ENCODE measurements at regions not wholly inside any gene's neighbourhood (a gene's known extent, or its start where the extent isn't known, plus 50 kb on each side); places are given as distances from the start of the nearest gene placed in this dataset.
A peak's percentile ranks its signal among the peaks of the same experiment; 100 is the strongest.

DNA sequence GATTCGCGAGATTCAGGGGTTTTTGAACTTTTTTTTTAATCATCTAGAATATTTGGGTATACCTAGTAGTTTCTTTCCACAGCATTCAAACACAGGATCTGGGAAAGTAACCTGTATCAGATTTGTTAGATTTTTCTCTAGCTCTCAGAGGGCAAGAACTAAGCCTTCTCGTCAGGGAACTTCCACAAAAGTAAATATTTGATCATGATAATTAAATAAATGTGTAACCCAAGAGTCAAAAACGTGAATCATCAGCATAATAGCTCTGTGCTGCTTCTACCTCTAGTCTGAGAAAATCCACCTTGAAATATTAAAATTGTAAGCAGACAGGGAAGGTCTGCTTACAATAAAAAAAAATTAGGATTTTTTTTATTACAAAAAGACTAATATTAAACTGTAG lies 225.7 kb upstream of the SPOPL start:
- TF ChIP-seq JUNB (IDR thresholded peaks at IDR 0.05; ENCODE audit: unreplicated experiment) (no peak), ZNF331 (CRISPR knock-in tag; IDR thresholded peaks at IDR 0.05; ENCODE audit: low read depth) (no peak)
- H3F3A ChIP-seq (replicated peaks; ENCODE audit: low read depth) = no peaks in the 10 kb centered on the region; the same call in 1 of the 2 replicates
- H3K36me3 Mint-ChIP-seq (ENCODE audit: low read depth) = peaks cover 14% of the 10 kb centered on the region
- H3K27me3 ChIP-seq (ENCODE audit: insufficient read depth) = no peaks in the 10 kb centered on the region
- ATAC-seq (no peak), DNase-seq (ENCODE audit: low spot score) (no peak)
- H2AFZ ChIP-seq = no peak overlapping the region
- no peaks in the 10 kb centered on the region for H3K79me2 ChIP-seq (replicated peaks; ENCODE audit: insufficient read depth)
- H3K27ac Mint-ChIP-seq = no peak overlapping the region
- no peaks in the 10 kb centered on the region for H3K36me3 ChIP-seq (ENCODE audit: insufficient read depth)
- peaks cover 37% of the 10 kb centered on the region for H3K4me1 ChIP-seq (ENCODE audit: insufficient read depth)
- H3K4me1 Mint-ChIP-seq = peaks cover 60% of the 10 kb centered on the region
- H3K9me3 Mint-ChIP-seq = peaks cover 9% of the 10 kb centered on the region; the same call in 2 of the 3 replicates
- H3K27ac ChIP-seq (ENCODE audit: low read depth) = peak overlapping the region; percentile 83
- peaks cover 2% of the 10 kb centered on the region for H3K27me3 Mint-ChIP-seq (ENCODE audit: insufficient read depth, low read depth, poor library complexity)
- H3K9me2 ChIP-seq (ENCODE audit: insufficient read depth) = no peaks in the 10 kb centered on the region
- no peak overlapping the region for H3K4me3 ChIP-seq
- H3K4me2 ChIP-seq = peak overlapping the region; percentile 10; the same call in 1 of the 2 replicates
- no peak overlapping the region for H3K4me3 Mint-ChIP-seq
- no peaks in the 10 kb centered on the region for H4K20me1 ChIP-seq (replicated peaks; ENCODE audit: insufficient read depth)

DNA sequence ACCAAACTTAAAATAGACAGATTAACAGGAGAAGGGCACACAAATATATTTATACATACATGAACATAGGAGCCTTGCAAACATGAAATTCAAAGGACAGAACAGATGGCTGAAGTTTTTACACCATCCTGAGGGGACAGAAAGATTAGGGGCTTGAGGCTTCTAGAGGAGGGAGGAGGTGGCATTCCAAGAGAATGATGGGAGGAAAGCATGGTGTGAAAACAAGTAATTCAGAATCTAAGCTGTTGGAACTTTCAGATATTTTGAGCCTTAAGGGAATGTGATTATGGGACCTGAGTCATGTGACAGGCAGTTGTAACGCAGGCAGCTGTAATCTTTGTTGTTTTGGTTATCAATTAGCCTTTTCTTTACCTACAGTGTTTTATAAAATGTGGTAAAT lies 225.2 kb upstream of the SPOPL start:
- DNase-seq (ENCODE audit: low spot score) = no peak
- Histone ChIP-seq H3K4me1 (ENCODE audit: insufficient read depth) (peaks cover 32% of the 10 kb centered on the region), H3K27me3 (ENCODE audit: insufficient read depth) (no peaks in the 10 kb centered on the region), H3K4me3 (no peak overlapping the region), H4K20me1 (replicated peaks; ENCODE audit: insufficient read depth) (no peaks in the 10 kb centered on the region), H3K4me2 (peak overlapping the region; percentile 10; the same call in 1 of the 2 replicates), H2AFZ (no peak overlapping the region; the same call in 1 of the 2 replicates), H3K27ac (ENCODE audit: low read depth) (peak overlapping the region; percentile 83), H3K9me2 (ENCODE audit: insufficient read depth) (no peaks in the 10 kb centered on the region), H3K36me3 (ENCODE audit: insufficient read depth) (no peaks in the 10 kb centered on the region), H3F3A (replicated peaks; ENCODE audit: low read depth) (no peaks in the 10 kb centered on the region), H3K79me2 (replicated peaks; ENCODE audit: insufficient read depth) (no peaks in the 10 kb centered on the region)
- no peak overlapping the region for H3K4me3 Mint-ChIP-seq
- peak overlapping the region; percentile 89 for H3K27ac Mint-ChIP-seq
- H3K4me1 Mint-ChIP-seq = peaks cover 56% of the 10 kb centered on the region
- peaks cover 9% of the 10 kb centered on the region; the same call in 2 of the 3 replicates for H3K9me3 Mint-ChIP-seq
- H3K36me3 Mint-ChIP-seq (ENCODE audit: low read depth) = peaks cover 14% of the 10 kb centered on the region
- ATAC-seq = peak; percentile 37
- peaks cover 2% of the 10 kb centered on the region for H3K27me3 Mint-ChIP-seq (ENCODE audit: insufficient read depth, low read depth, poor library complexity)
- TF ChIP-seq NANOG (IDR thresholded peaks at IDR 0.05; ENCODE audit: borderline replicate concordance) = no peak
- TF ChIP-seq POLR2AphosphoS5 (IDR thresholded peaks at IDR 0.05; ENCODE audit: low read depth) = no peak
- TF ChIP-seq JUNB (IDR thresholded peaks at IDR 0.05; ENCODE audit: unreplicated experiment) = no peak
- no peak for TF ChIP-seq ZNF114 (CRISPR knock-in tag; IDR thresholded peaks at IDR 0.05)
- TF ChIP-seq CREB1 (CRISPR knock-in tag; IDR thresholded peaks at IDR 0.05; ENCODE audit: low read depth) = no peak
- no peak for TF ChIP-seq EZH2 (IDR thresholded peaks at IDR 0.05; ENCODE audit: low read depth, unreplicated experiment)
- no peak for TF ChIP-seq ZNF331 (CRISPR knock-in tag; IDR thresholded peaks at IDR 0.05; ENCODE audit: low read depth)
- TF ChIP-seq, protein P1, sequence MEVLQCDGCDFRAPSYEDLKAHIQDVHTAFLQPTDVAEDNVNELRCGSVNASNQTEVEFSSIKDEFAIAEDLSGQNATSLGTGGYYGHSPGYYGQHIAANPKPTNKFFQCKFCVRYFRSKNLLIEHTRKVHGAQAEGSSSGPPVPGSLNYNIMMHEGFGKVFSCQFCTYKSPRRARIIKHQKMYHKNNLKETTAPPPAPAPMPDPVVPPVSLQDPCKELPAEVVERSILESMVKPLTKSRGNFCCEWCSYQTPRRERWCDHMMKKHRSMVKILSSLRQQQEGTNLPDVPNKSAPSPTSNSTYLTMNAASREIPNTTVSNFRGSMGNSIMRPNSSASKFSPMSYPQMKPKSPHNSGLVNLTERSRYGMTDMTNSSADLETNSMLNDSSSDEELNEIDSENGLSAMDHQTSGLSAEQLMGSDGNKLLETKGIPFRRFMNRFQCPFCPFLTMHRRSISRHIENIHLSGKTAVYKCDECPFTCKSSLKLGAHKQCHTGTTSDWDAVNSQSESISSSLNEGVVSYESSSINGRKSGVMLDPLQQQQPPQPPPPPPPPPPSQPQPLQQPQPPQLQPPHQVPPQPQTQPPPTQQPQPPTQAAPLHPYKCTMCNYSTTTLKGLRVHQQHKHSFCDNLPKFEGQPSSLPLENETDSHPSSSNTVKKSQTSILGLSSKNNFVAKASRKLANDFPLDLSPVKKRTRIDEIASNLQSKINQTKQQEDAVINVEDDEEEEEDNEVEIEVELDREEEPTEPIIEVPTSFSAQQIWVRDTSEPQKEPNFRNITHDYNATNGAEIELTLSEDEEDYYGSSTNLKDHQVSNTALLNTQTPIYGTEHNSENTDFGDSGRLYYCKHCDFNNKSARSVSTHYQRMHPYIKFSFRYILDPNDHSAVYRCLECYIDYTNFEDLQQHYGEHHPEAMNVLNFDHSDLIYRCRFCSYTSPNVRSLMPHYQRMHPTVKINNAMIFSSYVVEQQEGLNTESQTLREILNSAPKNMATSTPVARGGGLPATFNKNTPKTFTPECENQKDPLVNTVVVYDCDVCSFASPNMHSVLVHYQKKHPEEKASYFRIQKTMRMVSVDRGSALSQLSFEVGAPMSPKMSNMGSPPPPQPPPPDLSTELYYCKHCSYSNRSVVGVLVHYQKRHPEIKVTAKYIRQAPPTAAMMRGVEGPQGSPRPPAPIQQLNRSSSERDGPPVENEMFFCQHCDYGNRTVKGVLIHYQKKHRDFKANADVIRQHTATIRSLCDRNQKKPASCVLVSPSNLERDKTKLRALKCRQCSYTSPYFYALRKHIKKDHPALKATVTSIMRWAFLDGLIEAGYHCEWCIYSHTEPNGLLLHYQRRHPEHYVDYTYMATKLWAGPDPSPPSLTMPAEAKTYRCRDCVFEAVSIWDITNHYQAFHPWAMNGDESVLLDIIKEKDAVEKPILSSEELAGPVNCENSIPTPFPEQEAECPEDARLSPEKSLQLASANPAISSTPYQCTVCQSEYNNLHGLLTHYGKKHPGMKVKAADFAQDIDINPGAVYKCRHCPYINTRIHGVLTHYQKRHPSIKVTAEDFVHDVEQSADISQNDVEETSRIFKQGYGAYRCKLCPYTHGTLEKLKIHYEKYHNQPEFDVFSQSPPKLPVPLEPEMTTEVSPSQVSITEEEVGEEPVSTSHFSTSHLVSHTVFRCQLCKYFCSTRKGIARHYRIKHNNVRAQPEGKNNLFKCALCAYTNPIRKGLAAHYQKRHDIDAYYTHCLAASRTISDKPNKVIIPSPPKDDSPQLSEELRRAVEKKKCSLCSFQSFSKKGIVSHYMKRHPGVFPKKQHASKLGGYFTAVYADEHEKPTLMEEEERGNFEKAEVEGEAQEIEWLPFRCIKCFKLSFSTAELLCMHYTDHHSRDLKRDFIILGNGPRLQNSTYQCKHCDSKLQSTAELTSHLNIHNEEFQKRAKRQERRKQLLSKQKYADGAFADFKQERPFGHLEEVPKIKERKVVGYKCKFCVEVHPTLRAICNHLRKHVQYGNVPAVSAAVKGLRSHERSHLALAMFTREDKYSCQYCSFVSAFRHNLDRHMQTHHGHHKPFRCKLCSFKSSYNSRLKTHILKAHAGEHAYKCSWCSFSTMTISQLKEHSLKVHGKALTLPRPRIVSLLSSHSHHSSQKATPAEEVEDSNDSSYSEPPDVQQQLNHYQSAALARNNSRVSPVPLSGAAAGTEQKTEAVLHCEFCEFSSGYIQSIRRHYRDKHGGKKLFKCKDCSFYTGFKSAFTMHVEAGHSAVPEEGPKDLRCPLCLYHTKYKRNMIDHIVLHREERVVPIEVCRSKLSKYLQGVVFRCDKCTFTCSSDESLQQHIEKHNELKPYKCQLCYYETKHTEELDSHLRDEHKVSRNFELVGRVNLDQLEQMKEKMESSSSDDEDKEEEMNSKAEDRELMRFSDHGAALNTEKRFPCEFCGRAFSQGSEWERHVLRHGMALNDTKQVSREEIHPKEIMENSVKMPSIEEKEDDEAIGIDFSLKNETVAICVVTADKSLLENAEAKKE (CRISPR knock-in tag; IDR thresholded peaks at IDR 0.05) = no peak
- TF ChIP-seq, protein P2, sequence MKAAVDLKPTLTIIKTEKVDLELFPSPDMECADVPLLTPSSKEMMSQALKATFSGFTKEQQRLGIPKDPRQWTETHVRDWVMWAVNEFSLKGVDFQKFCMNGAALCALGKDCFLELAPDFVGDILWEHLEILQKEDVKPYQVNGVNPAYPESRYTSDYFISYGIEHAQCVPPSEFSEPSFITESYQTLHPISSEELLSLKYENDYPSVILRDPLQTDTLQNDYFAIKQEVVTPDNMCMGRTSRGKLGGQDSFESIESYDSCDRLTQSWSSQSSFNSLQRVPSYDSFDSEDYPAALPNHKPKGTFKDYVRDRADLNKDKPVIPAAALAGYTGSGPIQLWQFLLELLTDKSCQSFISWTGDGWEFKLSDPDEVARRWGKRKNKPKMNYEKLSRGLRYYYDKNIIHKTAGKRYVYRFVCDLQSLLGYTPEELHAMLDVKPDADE (IDR thresholded peaks at IDR 0.05) = no peak
- no peak for TF ChIP-seq STAT1 (IDR thresholded peaks at IDR 0.05; ENCODE audit: unreplicated experiment)
- TF ChIP-seq EZH2phosphoT487 (IDR thresholded peaks at IDR 0.05; ENCODE audit: unreplicated experiment) = no peak
- TF ChIP-seq, protein P3, sequence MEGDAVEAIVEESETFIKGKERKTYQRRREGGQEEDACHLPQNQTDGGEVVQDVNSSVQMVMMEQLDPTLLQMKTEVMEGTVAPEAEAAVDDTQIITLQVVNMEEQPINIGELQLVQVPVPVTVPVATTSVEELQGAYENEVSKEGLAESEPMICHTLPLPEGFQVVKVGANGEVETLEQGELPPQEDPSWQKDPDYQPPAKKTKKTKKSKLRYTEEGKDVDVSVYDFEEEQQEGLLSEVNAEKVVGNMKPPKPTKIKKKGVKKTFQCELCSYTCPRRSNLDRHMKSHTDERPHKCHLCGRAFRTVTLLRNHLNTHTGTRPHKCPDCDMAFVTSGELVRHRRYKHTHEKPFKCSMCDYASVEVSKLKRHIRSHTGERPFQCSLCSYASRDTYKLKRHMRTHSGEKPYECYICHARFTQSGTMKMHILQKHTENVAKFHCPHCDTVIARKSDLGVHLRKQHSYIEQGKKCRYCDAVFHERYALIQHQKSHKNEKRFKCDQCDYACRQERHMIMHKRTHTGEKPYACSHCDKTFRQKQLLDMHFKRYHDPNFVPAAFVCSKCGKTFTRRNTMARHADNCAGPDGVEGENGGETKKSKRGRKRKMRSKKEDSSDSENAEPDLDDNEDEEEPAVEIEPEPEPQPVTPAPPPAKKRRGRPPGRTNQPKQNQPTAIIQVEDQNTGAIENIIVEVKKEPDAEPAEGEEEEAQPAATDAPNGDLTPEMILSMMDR (conservative IDR thresholded peaks at IDR 0.05; ENCODE audit: low read depth in 2 of 2) = no peak

Data from GM23338 (cell line).